IPS DF 4.7 (cell line): ENCODE measurements at regions not wholly inside any gene's neighbourhood (a gene's known extent, or its start where the extent isn't known, plus 50 kb on each side); places are given as distances from the start of the nearest gene placed in this dataset.
A peak's percentile ranks its signal among the peaks of the same experiment; 100 is the strongest.

Experiments
- DNase-seq: peaks from one replicate; pipeline ENCODE4 v3.0.0-alpha.2; 2013; ENCODE audit warnings: low spot score; ENCODE audit errors: extremely low read depth

DNA sequence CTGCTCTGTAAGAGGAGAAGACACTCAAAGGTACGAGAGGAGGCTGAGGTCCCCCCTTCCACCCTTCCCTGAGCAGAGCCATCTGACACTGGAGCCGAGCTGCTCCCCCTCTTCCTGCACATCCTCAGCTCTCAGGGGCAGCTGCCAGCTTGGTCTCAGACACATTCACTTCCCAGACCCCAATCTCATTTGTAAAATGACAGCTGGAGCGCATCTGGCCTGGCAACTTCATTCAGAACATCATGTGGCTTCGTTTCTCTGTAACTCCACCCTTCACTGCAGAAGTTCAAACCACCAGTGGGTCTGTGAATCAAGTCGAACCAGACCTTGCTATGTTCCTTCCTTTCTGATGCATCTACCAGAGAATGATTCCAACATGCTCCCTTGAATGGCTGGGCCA, 145.6 kb upstream of the CDH4 start:
- no peak for DNase-seq

- DNase-seq: no peak
Measured at GRCh38 chr20:61109221-61109805, 142.7 kb upstream of the CDH4 start.

DNA sequence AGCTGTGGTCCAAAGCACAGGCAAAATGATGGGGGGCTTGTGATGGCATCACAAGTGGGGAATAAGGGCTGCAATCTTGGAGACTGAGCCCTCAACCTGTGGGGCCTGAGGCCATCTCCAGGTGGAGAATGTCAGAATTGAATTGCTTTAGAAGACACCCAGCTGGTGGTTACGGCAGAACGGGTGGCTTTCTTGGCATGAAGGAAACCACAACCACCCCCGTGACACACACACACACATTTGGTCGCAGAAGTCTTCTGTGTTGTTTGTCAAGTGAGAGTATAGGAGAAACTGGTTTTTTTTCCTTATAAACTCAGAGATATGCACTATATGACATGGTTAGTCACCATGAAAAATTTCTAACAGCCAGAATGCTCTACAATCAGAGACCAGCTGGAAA, 139.5 kb upstream of the CDH4 start:
- DNase-seq: no peak

- no peak for DNase-seq
Measured at GRCh38 chr20:61113731-61114130, 138.3 kb upstream of the CDH4 start.

- no peak for DNase-seq
Measured at GRCh38 chr20:61114493-61115175, 137.4 kb upstream of the CDH4 start.

GRCh38 chr20:61115364-61116065, 136.5 kb upstream of the CDH4 start:
- no peak for DNase-seq

DNA sequence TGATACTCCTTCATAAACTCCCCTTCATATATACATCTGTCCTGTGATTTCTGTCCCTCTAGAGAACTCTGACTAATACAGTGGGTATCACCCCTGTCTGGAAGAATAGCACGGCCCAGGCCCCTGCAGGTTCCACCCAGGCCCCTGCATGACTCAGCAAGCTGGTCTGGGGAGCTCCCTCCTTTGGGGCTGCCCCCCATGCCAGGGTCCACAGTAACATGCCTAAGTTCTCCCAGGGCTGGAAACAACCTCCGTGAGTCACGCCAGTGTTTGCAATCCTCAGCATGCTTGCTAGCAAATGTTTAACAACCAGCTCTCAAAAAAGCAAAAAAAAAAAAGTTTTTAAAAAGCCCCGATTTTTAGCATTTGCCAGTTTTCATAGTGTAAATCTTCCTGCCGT, 134.3 kb upstream of the CDH4 start:
- no peak for DNase-seq

DNA sequence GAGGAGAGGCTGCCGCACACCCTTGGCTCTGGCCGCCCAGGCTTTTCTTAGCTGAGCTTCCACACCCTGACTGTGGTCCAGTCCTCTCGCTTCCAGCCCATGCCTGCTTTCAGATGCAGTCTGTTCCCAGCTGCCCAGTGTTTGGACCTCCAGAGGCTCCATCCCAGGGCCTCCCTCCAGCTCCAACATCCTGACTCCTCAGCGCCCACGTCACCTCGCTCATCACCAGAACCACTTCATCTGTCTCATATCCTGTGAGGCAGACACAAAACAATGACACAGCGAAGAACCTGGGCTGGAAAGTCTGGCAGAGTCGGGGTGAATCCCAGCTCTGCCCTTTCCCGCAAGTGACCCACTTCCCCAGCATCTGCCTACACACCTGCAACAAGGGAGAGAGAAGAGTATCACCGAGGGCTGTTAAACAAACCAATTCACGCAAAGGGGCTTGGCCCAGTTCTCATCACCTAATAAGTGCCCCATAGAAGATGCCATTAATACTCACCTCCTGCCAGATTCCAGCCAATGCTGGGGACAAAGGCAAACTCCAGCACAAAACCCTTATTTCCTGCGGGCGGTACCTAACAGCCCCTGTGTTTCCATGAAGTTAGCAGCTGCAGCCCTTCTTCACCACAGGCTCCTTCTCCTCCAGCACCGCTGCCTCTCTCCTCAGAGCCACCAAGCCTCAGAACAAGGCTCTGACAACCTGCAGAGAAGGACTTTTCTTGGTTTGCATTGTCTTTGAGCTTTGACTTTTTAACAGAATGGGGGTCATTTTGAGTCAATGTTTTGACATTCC, 133.4 kb upstream of the CDH4 start:
- DNase-seq: no peak

DNA sequence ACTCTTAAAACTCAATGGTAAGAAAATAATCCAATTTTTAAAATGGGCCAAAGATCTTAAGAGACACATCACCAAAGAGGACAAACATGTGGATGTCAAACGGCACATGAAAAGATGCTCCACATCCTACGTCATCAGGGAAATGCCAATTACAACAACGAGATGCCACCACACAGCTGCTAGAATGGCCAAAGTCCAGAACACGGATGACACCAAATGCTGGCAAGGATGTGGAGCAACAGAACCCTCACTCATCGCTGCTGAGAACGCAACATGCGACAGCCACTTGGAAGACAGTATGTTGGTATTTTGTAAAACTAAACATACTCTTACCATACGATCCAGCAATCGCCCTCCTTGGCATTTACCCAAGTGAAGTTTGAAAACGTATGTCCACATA, 132.8 kb upstream of the CDH4 start:
- no peak for DNase-seq

GRCh38 chr20:61119794-61120410, 132.2 kb upstream of the CDH4 start:
- DNase-seq: no peak

DNA sequence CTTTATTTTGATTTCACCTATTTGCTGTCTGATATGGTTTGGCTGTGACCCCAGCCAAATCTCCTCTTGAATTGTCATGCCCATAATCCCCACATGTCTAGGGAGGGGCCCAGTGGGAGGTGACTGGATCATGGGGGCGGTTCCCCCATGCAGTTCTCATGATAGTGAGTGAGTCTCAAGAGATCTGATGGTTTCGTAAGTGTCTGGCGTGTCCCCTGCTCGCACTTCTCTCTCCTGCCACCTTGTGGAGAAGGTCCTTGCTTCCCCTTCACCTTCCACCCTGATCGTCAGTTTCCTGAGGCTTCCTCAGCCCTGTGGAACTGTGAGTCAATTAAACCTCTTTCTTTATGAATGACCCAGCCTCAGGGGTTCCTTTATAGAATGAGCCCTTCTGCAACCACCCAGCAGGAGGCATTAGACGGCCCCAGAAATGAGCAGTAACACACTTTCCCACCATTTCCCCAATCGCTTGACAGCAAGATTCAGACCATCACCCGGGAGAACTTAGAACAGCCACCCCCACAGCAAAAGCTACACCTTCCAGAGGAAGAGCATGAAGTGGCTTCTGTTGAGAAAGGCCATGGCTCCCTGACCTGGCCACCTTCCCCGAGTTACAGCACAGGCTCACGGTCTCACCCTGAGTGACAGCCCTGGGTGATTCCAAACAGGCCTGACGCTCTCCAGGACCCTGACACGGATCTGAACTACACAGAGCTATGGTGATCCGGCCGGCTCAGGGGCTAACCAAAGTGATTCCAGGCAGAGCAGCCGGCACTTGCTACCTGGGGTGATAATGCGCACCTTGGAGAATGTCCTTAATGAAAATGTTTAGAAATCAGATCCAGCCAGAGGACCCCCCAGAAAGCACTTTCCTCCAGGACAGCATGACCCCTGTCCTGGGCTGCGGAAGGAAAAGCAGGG, 131.2 kb upstream of the CDH4 start:
- peak; percentile 53 for DNase-seq

DNA sequence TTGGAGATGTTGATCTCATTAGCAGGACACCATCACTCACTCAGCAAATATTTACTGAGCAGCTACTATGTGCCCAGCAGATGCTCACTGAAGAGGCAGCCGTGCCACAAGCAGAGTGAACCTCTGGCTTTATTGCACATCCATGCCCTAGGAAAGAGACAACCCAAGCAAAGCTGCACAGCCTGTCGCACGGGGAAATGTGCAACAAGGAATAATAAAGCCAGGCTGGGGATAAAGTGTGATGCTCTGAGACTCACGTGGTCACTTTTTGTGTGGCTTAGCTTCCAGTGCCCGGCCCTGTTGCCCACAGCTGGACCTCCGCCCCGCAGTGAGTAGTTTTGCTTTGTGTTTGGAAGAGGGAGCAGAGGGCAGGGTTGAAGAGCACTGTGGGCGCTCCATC, 130.4 kb upstream of the CDH4 start:
- DNase-seq: no peak

- no peak for DNase-seq
Measured at GRCh38 chr20:61123286-61123685, 128.8 kb upstream of the CDH4 start.

- no peak for DNase-seq
Measured at GRCh38 chr20:61123751-61124368, 128.2 kb upstream of the CDH4 start.

DNA sequence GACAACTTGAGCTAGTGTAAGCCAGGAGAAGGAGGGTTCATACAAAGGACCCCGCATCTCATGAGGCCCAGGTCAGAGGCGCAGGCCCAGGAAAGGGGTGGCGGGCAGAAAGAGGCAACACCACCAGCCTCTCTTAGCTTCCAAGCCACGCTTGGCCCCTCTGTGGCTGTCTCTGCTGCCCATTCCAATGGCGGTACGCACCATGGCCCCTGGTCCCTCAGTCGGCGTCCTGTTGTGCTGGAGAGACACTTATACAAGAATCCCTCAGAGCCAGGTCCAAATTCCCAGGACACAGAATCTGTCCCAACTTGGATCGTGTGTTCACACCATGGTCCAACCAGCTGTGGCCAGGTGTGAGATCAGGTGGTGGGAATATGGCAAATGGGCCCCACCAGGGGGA, 127.0 kb upstream of the CDH4 start:
- no peak for DNase-seq

GRCh38 chr20:61125546-61126180, 126.4 kb upstream of the CDH4 start:
- DNase-seq: no peak

DNA sequence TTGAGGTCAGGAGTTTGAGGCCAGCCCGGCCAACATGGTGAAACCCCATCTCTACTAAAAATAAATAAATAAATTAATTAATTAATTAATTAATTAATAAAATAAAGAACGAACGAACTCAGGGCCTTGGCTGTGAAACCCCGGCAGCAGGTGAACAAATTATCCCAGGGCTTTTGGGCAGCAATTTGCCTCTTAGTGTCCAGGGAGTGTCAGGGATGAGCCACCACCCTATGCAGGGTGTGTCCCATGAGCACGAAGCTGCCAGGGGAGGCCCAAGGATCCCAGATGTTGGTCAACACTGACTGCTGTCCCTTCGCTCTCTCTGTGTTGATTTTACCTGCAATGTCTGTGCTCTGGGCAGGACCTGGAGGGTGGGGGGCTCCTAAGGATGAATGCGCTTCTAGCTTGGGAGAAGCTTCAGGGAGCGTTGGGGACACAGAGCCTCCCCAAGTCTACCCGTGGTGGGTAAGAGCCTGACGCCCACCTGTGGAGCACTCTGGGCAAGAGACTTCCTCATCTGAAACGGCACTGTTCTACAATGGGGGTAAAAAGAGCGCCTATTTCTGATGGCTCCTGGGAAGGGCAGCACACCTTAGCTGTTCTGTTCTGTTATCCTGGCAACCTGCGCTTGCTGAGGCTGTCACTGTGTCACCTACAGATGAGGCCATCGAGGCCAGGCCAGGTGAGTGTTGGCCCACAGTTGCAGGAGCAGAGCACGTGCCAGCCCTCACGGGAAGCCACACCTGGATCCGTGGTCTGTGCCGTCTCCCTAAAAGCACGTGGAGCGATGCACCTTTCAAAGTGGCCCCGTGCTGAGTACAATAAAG, 125.5 kb upstream of the CDH4 start:
- DNase-seq: no peak

DNA sequence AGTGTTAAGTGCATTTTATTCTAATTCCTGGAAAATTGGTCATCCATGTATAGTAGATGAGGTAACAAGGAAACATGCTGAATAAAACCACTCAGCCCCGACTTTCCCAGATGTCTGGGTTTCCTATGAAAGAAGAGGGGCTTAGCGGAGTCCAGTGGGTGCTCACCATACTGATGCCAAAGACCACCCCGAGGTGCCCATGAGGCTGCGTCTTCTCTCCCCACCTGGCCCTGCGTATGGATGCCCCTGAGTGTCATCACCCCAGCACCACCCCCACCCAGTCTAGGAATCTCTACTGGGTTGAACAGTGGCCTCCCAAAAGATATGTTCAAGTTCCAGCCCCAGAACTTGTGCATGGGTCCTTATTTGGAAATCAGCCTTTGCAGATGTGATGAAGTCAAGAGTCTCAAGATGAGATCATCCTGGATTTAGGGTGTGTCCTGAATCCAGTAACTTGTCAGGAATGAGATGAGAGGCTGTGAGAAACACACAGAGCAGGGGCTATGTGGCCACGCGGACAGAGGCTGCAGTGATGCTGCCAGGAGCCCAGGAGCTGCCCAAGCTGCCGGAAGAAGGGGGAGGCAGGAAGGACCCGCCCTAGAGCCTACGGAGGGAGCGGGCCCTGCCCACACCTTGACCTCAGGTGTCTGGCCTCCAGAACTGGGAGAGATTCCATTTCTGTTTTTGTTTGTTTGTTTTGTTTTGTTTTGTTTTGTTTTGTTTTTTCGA, 124.6 kb upstream of the CDH4 start:
- DNase-seq: no peak
